Caki2 (cell line): ENCODE measurements at regions not wholly inside any gene's neighbourhood (a gene's known extent, or its start where the extent isn't known, plus 50 kb on each side); places are given as distances from the start of the nearest gene placed in this dataset.

Source experiments
- DNase-seq: peaks from one replicate; pipeline ENCODE4 v3.0.0-alpha.2; 2015; ENCODE audit warnings: low read depth
- in situ Hi-C: cut with HindIII; loops from 2 replicates; pipeline ENCODE4 v1.10.0; 2016; ENCODE audit warnings: low sequenced_read_pairs, low pct_unique_long_range_greater_than_20kb, mixed read lengths

DNA sequence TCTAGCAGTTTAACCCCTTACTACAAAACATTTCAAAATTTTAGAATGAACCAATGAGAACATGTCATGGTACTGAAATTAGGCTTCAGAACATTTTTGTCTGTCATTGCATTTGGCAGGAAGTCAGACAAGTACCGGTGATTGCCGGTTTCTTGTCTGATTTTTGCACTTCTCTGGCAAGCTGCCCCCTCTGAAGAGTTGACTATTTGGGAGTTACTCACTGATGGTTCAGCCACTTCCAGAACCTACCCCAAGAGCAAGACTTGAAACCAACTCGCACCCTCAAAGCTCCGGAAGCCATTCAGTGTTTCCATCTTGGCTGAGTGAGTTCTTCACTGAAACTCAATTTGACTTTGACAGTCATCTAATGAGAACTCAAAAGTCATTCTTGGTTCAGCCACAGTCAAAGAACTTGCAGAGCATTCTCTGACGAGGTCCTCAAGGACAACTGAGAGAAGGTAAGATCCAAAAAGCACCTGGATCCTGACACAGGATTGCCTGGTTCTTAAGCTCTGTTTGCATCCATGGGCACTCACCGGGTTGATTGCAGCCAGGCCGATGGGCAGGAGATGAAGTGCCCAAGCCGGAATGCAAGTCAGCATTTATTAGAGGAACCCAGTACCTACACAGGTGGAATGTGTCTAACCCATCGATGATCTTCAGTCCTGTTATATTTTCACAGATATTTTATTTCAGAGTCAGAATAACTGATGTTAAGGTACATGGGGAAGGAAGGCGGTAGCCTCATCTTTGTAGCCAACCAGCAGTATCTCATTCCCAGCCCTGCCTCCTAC, 93.6 kb downstream of the USP22 start:
- in situ Hi-C loops = no loop called here
- no peak for DNase-seq
